ENCODE measurements at regions not wholly inside any gene's neighbourhood (a gene's known extent, or its start where the extent isn't known, plus 50 kb on each side); places are given as distances from the start of the nearest gene placed in this dataset.

- H3K4me1 ChIP-seq (ENCODE audit: control insufficient read depth, insufficient read depth, low read length) = peaks cover 11% of the 10 kb centered on the region
- no peak overlapping the region for H3K27ac ChIP-seq (ENCODE audit: low read length)
- DNase-seq = peak; percentile 6
These were observed 178.1 kb upstream of the IL12B start for GRCh38 chr5:159508344-159508743.

GRCh38 chr5:159509002-159509660 lies 178.8 kb upstream of the IL12B start:
- Histone ChIP-seq H3K36me3 (ENCODE audit: control insufficient read depth, insufficient read depth, low read length) (no peaks in the 10 kb centered on the region), H3K27me3 (ENCODE audit: control insufficient read depth, insufficient read depth, low read length) (no peaks in the 10 kb centered on the region), H3K27ac (ENCODE audit: low read length) (no peak overlapping the region), H3K4me1 (ENCODE audit: control insufficient read depth, insufficient read depth, low read length) (peaks cover 11% of the 10 kb centered on the region), H3K4me3 (ENCODE audit: low read length) (no peak overlapping the region), H3K9me3 (replicated peaks; ENCODE audit: control insufficient read depth, low read depth, low read length) (no peaks in the 10 kb centered on the region)
- DNase-seq = no peak
- 83% methylated on average over 2 of the region's 7 CpGs for WGBS (ENCODE audit: insufficient coverage)

More at GRCh38 chr5:159508344-159508743, 178.1 kb upstream of the IL12B start:
- WGBS (ENCODE audit: insufficient coverage) = no CpG with 5 or more reads among the region's 5 CpGs
- H3K4me3 ChIP-seq (ENCODE audit: low read length) = no peak overlapping the region
- no peaks in the 10 kb centered on the region for H3K27me3 ChIP-seq (ENCODE audit: control insufficient read depth, insufficient read depth, low read length)
- no peaks in the 10 kb centered on the region for H3K36me3 ChIP-seq (ENCODE audit: control insufficient read depth, insufficient read depth, low read length)
- H3K9me3 ChIP-seq (replicated peaks; ENCODE audit: control insufficient read depth, low read depth, low read length) = no peaks in the 10 kb centered on the region

- DNase-seq = peak; percentile 84
- no peaks in the 10 kb centered on the region for H3K9me3 ChIP-seq (replicated peaks; ENCODE audit: control insufficient read depth, low read depth, low read length)
- peak overlapping the region; percentile 45 for H3K27ac ChIP-seq (ENCODE audit: low read length)
- H3K4me3 ChIP-seq (ENCODE audit: low read length) = no peak overlapping the region
- no peaks in the 10 kb centered on the region for H3K36me3 ChIP-seq (ENCODE audit: control insufficient read depth, insufficient read depth, low read length)
- H3K4me1 ChIP-seq (ENCODE audit: control insufficient read depth, insufficient read depth, low read length) = peaks cover 8% of the 10 kb centered on the region
- WGBS (ENCODE audit: insufficient coverage) = 39% methylated on average over 3 of the region's 3 CpGs
- H3K27me3 ChIP-seq (ENCODE audit: control insufficient read depth, insufficient read depth, low read length) = peaks cover 2% of the 10 kb centered on the region
These were observed 180.0 kb upstream of the IL12B start for GRCh38 chr5:159510282-159510681.

- peaks cover 8% of the 10 kb centered on the region for H3K4me1 ChIP-seq (ENCODE audit: control insufficient read depth, insufficient read depth, low read length)
- no peak overlapping the region for H3K4me3 ChIP-seq (ENCODE audit: low read length)
- H3K27me3 ChIP-seq (ENCODE audit: control insufficient read depth, insufficient read depth, low read length) = peaks cover 2% of the 10 kb centered on the region
- no peak overlapping the region for H3K27ac ChIP-seq (ENCODE audit: low read length)
- DNase-seq = no peak
- H3K9me3 ChIP-seq (replicated peaks; ENCODE audit: control insufficient read depth, low read depth, low read length) = no peaks in the 10 kb centered on the region
- H3K36me3 ChIP-seq (ENCODE audit: control insufficient read depth, insufficient read depth, low read length) = no peaks in the 10 kb centered on the region
- WGBS (ENCODE audit: insufficient coverage) = no CpG with 5 or more reads among the region's 2 CpGs
These were observed 181.3 kb upstream of the IL12B start for GRCh38 chr5:159511570-159511969.

- H3K27ac ChIP-seq (ENCODE audit: low read length) = no peak overlapping the region
- no peak overlapping the region for H3K4me3 ChIP-seq (ENCODE audit: low read length)
- H3K36me3 ChIP-seq (ENCODE audit: control insufficient read depth, insufficient read depth, low read length) = no peaks in the 10 kb centered on the region
- 94% methylated on average over 2 of the region's 3 CpGs for WGBS (ENCODE audit: insufficient coverage)
- H3K4me1 ChIP-seq (ENCODE audit: control insufficient read depth, insufficient read depth, low read length) = peaks cover 8% of the 10 kb centered on the region
- DNase-seq = no peak
- H3K9me3 ChIP-seq (replicated peaks; ENCODE audit: control insufficient read depth, low read depth, low read length) = no peaks in the 10 kb centered on the region
- peaks cover 2% of the 10 kb centered on the region for H3K27me3 ChIP-seq (ENCODE audit: control insufficient read depth, insufficient read depth, low read length)
These were observed 181.8 kb upstream of the IL12B start for GRCh38 chr5:159512064-159512463.

GRCh38 chr5:159514229-159514810 lies 184.0 kb upstream of the IL12B start:
- no peak for DNase-seq
- H3K27ac ChIP-seq (ENCODE audit: low read length) = no peak overlapping the region

GRCh38 chr5:159515197-159515596 lies 184.9 kb upstream of the IL12B start:
- Histone ChIP-seq H3K4me1 (ENCODE audit: control insufficient read depth, insufficient read depth, low read length) (peaks cover 8% of the 10 kb centered on the region), H3K27ac (ENCODE audit: low read length) (no peak overlapping the region), H3K9me3 (replicated peaks; ENCODE audit: control insufficient read depth, low read depth, low read length) (no peaks in the 10 kb centered on the region), H3K4me3 (ENCODE audit: low read length) (no peak overlapping the region), H3K27me3 (ENCODE audit: control insufficient read depth, insufficient read depth, low read length) (peaks cover 2% of the 10 kb centered on the region), H3K36me3 (ENCODE audit: control insufficient read depth, insufficient read depth, low read length) (no peaks in the 10 kb centered on the region)
- DNase-seq = no peak
- 100% methylated on average over 1 of the region's 4 CpGs for WGBS (ENCODE audit: insufficient coverage)

More at GRCh38 chr5:159514229-159514810, 184.0 kb upstream of the IL12B start:
- Histone ChIP-seq H3K36me3 (ENCODE audit: control insufficient read depth, insufficient read depth, low read length) (no peaks in the 10 kb centered on the region), H3K9me3 (replicated peaks; ENCODE audit: control insufficient read depth, low read depth, low read length) (no peaks in the 10 kb centered on the region), H3K27me3 (ENCODE audit: control insufficient read depth, insufficient read depth, low read length) (peaks cover 2% of the 10 kb centered on the region), H3K4me3 (ENCODE audit: low read length) (no peak overlapping the region), H3K4me1 (ENCODE audit: control insufficient read depth, insufficient read depth, low read length) (peaks cover 10% of the 10 kb centered on the region)
- WGBS (ENCODE audit: insufficient coverage) = 64% methylated on average over 10 of the region's 14 CpGs

- Histone ChIP-seq H3K27ac (ENCODE audit: low read length) (no peak overlapping the region), H3K27me3 (ENCODE audit: control insufficient read depth, insufficient read depth, low read length) (peaks cover 2% of the 10 kb centered on the region), H3K4me1 (ENCODE audit: control insufficient read depth, insufficient read depth, low read length) (peaks cover 2% of the 10 kb centered on the region), H3K9me3 (replicated peaks; ENCODE audit: control insufficient read depth, low read depth, low read length) (no peaks in the 10 kb centered on the region), H3K4me3 (ENCODE audit: low read length) (no peak overlapping the region), H3K36me3 (ENCODE audit: control insufficient read depth, insufficient read depth, low read length) (no peaks in the 10 kb centered on the region)
- WGBS (ENCODE audit: insufficient coverage) = no CpG with 5 or more reads among the region's 10 CpGs
- peak; percentile 30 for DNase-seq
These were observed 185.7 kb upstream of the IL12B start for GRCh38 chr5:159515909-159516415.

GRCh38 chr5:159518371-159518770 lies 188.1 kb upstream of the IL12B start:
- Histone ChIP-seq H3K9me3 (replicated peaks; ENCODE audit: control insufficient read depth, low read depth, low read length) (no peaks in the 10 kb centered on the region), H3K4me1 (ENCODE audit: control insufficient read depth, insufficient read depth, low read length) (peaks cover 2% of the 10 kb centered on the region), H3K27me3 (ENCODE audit: control insufficient read depth, insufficient read depth, low read length) (peaks cover 2% of the 10 kb centered on the region), H3K36me3 (ENCODE audit: control insufficient read depth, insufficient read depth, low read length) (no peaks in the 10 kb centered on the region), H3K4me3 (ENCODE audit: low read length) (no peak overlapping the region), H3K27ac (ENCODE audit: low read length) (no peak overlapping the region)
- 47% methylated on average over 3 of the region's 3 CpGs for WGBS (ENCODE audit: insufficient coverage)
- peak; percentile 49 for DNase-seq

- Histone ChIP-seq H3K27me3 (ENCODE audit: control insufficient read depth, insufficient read depth, low read length) (peaks cover 2% of the 10 kb centered on the region), H3K27ac (ENCODE audit: low read length) (no peak overlapping the region), H3K36me3 (ENCODE audit: control insufficient read depth, insufficient read depth, low read length) (no peaks in the 10 kb centered on the region), H3K9me3 (replicated peaks; ENCODE audit: control insufficient read depth, low read depth, low read length) (no peaks in the 10 kb centered on the region), H3K4me3 (ENCODE audit: low read length) (no peak overlapping the region), H3K4me1 (ENCODE audit: control insufficient read depth, insufficient read depth, low read length) (peaks cover 2% of the 10 kb centered on the region)
- DNase-seq = no peak
- WGBS (ENCODE audit: insufficient coverage) = 43% methylated on average over 5 of the region's 7 CpGs
These were observed 189.1 kb upstream of the IL12B start for GRCh38 chr5:159519365-159519764.

All from muscle of leg (tissue), 3 donors.